ELR (cell line): ENCODE measurements at regions not wholly inside any gene's neighbourhood (a gene's known extent, or its start where the extent isn't known, plus 50 kb on each side); places are given as distances from the start of the nearest gene placed in this dataset.

ENCODE experiments used
- DNase-seq: peaks from one replicate; pipeline ENCODE4 v3.0.0-alpha.2; 2015; ENCODE audit warnings: low read depth

DNA sequence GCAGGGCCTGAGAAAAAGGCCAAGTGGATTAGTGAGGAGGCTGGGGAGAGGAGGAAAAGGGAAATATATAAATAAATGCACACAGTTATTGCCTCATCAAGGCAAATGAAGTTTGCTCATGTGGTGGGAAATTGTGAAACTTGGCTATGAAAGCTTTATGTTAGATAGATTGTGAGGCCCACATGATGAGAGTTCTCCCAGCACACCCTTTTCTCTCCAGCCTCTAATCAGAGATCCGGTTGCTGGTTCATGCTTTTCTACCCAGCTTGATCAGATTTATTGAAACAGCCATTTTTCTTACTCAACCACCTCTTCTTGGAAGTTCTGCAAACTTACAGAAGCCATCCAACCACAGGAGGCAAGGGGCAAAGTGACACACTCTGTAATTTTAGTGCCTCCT lies 125.8 kb upstream of the KLF4 start:
- DNase-seq = no peak

DNA sequence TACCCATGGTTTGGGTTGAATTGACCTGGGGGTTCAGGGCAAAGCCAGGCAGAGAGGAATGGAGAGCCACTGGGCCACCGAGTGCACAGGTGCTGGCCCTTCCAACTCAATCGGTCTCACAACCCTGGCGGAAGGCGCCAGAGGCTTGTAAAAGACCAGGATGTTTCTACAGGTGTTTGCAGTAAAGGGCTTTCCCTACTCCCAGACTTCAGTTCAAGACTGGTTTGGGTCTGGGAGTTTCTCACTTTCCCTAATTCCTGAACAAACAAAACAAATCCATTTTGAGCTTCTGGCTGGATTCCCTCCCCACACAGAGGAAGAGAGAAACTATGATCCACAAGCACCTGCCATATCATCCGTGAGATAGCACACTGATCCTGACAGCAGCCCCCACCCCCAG lies 125.2 kb upstream of the KLF4 start:
- no peak for DNase-seq

DNA sequence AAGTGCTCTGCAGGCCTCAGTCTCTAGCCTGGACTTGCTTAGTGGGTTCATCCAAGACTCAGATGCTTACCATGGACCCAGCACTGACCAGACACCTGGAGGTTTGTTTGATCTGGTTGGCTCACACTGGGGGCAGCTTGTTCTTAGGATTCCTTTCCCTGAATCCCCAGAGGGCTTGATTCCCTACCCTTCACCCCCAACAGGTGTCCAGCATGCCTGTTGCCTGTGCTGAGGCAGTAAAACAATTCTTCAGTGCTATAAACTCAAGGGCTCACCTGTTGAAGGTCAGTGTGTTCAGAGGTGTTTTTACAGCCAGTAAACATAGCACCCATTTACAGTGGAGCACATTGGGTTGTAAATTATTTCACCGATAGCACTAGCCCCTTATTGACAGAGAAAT lies 123.8 kb upstream of the KLF4 start:
- DNase-seq = no peak

- no peak for DNase-seq
Measured at GRCh38 chr9:107612136-107612535, 122.6 kb upstream of the KLF4 start.

DNA sequence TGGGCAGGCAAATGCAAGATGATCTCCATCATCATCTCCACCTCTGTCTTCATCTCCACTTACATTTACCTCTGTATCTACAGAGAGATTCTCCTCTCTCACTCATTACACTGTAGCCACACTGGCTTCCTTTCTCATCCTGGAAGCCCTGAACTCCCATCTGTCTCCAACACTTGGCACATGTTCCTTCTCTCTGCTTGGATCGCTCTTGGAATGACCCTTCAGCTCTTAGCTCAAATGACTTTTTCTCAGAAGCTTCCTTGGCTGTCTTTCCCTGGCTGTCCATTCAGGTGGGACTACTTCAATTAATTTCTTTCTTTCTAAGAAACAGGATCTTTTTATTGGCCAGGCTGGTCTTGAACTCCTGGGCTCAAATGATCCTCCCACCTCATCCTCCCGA lies 120.0 kb upstream of the KLF4 start:
- no peak for DNase-seq

DNA sequence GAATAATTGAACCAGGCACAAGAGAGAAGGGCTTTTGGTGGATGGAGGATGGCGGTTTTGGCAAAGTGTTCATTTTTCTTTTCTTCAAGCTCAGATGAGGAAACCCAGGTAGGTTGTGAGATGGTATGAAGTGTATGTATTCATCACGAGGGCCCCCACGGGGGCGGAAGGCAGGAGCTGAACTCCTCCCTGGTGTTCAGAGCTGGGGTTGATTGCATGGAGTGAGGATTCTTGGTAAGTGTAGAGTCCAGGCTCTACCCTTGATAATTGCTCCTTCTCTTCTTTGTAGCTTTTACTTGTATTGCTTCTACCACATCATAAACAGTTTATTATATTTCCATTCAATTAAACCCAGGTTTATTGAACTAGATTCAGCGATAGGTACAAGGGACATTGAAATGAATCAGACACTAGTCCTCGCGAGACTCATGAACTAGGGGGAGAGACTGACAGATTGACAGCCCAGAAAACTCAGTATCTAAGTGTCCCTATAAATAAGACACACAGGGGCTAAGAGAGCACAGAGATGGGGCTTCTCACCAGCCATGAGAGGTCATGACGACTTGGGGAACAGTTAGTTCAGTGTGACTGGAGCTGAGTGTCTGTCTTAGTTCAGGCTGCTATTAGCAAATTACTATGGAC lies 116.7 kb upstream of the KLF4 start:
- no peak for DNase-seq

DNA sequence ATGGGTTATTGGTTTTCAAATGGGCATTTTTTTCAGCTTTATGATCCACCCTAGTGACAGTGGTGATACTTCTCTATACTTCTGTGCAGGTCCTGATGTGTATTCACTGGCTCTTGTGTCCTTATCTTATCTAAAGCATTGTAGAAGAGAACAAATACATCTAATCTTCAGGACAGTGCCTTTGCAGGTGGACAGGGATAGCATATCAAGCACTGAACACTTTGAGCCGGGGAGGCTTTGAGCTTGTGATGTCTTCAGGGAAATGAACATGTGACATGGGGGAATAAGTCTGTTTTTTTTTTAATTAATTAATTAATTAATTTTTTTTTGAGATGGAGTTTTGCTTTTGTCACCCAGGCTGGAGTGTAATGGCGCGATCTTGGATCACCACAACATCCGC lies 115.5 kb upstream of the KLF4 start:
- DNase-seq = no peak

DNA sequence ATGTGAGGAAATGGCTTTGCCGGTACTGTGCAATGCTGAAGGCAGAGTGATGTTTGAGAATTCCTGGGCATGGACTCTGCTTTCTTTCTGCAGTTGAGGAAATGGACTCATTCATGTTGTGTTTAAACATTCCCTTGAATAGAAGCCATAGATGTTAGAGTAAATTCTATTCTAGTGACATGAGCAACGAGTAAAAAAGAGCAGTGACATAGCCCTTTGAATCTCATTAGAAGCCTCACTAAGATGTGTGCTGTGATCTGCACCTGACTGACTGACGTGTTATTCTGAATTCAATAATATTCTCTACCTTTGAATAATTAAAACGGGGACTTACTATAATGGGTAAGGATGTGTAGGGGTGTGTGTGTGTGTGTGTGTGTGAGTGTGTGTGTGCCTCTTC lies 113.7 kb upstream of the KLF4 start:
- DNase-seq = no peak

GRCh38 chr9:107600060-107600573 lies 110.5 kb upstream of the KLF4 start:
- no peak for DNase-seq

DNA sequence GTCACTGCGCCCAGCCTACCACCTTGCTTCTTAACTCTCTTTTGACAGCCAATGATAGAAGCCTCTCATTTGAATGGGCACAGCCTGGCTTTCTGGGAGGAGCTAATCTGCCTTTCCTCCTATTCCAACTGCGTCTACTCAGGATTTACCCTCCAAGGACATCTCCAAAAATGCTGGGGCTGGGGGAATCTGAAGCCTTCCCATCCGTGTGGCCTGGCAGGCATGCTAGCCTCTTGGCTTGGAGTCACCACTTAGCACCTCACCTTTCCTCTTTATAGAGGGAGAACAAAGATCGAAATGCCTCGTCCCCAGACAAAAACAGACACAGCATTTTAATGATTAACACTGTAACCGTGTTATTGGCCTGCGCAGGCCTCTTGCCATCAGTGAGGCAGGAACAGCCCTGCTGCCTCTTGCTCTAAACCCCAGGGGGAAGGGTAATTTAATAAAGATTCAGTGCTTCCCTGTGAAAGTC lies 108.2 kb upstream of the KLF4 start:
- no peak for DNase-seq

GRCh38 chr9:107594908-107595530 lies 105.5 kb upstream of the KLF4 start:
- DNase-seq = no peak

GRCh38 chr9:107593224-107593870 lies 103.8 kb upstream of the KLF4 start:
- no peak for DNase-seq

GRCh38 chr9:107592424-107592823 lies 102.9 kb upstream of the KLF4 start:
- DNase-seq = no peak

- DNase-seq = no peak
Measured at GRCh38 chr9:107591781-107592180, 102.2 kb upstream of the KLF4 start.

GRCh38 chr9:107588393-107588792 lies 98.8 kb upstream of the KLF4 start:
- DNase-seq = no peak

GRCh38 chr9:107587191-107587963 lies 97.8 kb upstream of the KLF4 start:
- no peak for DNase-seq

GRCh38 chr9:107586493-107586892 lies 96.9 kb upstream of the KLF4 start:
- no peak for DNase-seq

DNA sequence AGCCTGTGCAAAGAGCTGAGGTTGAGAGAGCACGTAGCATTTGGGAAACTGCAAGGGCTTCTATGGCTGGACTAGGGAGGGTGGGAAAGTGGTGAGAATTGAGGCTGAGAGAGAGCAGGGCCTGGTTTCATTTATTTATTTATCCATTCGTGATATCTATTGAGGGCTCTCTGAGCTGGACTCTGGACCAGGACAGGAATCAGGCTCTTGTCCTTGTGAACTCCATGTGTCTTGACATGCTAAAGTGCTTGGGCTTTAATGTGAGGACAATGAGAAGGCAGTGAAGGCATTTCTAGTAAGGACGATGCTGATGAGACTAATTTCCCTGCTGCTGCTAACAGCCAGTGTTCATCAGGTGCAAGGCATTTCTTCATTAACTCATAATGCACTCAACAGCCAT lies 95.9 kb upstream of the KLF4 start:
- DNase-seq = no peak

DNA sequence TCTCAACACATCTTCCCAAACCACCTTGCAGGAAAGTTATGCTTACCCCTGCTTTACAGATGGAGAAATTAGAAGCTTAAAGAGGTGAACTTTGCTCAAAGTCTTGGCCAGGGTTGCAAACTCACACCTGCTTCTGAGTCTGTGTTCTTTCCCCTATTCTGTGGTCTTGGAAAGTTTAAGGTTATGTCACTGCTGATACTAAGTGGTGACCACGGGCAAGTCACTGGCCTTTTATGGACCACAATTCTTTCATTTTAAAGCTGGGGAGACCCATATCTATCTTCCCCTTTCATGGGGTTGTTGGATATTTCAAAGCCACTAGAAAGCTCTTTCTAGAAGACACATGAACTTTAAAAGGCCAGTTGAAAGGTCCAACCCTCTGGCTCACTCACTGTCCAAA lies 95.4 kb upstream of the KLF4 start:
- no peak for DNase-seq

DNA sequence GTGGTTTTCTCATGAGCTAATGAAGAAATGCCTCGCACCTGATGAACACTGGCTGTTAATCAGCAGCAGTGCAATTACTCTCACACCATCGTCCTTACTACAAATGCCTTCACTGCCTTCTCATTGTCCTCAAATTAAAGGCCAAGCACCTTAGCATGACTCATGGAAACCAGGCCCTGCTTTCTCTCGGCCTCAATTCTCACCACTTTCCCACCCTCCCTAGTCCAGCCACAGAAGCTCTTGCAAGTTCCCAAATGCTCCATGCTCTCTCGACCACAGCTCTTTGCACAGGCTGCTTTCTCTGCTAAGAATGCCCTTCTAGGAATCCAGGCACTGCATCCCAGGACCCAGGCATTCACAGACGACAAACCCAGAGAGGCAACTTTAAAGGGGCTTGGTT lies 94.6 kb upstream of the KLF4 start:
- DNase-seq = no peak

DNA sequence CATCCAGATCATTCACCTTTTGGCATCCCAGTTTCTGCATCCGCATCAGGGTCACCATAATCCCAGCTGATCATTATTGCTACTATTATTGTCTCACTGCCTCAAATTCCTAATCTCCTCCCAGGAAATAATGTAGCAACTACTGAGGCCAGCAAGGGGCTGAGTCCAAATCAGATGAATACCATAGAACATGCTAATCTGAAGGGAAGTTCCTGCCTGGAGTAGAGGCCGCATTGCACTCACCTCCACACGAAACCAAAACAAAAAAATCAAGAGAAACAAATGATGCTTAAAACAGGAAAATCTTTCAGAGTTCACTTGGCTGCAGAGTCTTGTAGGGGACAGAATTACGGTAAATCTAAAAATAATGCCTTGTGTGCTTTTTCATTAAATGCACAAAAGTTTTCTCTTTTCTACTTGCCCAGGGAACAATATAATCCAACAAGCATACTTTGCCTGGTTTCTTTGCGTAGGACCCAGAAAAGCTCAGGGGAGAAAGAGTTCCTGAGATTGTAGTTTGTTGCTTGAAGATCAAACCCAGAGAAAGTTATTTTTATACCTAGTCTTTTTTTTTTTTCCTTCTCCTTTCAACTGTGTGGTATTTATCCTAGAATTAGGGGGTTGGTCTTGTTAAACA lies 87.7 kb upstream of the KLF4 start:
- no peak for DNase-seq

DNA sequence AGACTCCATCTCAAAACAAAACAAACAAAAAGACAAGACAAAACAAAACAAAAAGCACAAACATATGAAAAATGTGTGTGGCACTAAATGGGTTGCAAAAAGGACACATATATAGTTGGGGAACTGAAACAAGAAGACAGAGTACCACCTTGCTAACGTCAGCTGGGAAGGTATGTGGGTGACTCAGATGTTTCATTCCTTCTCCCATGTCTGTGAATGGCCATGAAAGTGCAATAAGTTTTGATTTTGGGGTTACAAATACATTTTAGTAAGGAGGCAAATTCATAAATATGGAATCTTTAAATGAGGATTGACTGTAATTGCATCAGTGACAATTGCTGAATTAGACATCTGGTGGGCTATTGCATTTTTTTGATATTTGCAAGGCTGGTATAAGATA lies 81.6 kb upstream of the KLF4 start:
- no peak for DNase-seq
